ENCODE measurements at regions not wholly inside any gene's neighbourhood (a gene's known extent, or its start where the extent isn't known, plus 50 kb on each side); places are given as distances from the start of the nearest gene placed in this dataset.

GRCh38 chr3:10619989-10620832 is 114.8 kb upstream of the ATP2B2 start:
- no peaks in the 10 kb centered on the region for H3K36me3 ChIP-seq (replicated peaks in 1 of 2; ENCODE audit: control insufficient read depth in 1 of 2, insufficient read depth in 2 of 2, low read length in 2 of 2)
- no peaks in the 10 kb centered on the region for H3K9me3 ChIP-seq (ENCODE audit: low read length)
- POLR2A ChIA-PET = no interaction called here
- H3K4me1 ChIP-seq (ENCODE audit: insufficient read depth, low read length) = no peaks in the 10 kb centered on the region
- no peaks in the 10 kb centered on the region for H3K79me2 ChIP-seq (ENCODE audit: insufficient read depth, low read length)
- in situ Hi-C loops (cut with HindIII; ENCODE audit: extremely low pct_ligation_motif_present, low pct_unique_long_range_greater_than_20kb) (no loop called here), intact Hi-C loops (cut with micrococcal nuclease; ENCODE audit: unreplicated experiment) (no loop called here)
- no TSS peak for BruUV-seq (replicated peaks)
- no peak overlapping the region for H3K9ac ChIP-seq (ENCODE audit: insufficient read depth, low read depth, low read length)
- CTCF ChIA-PET (ENCODE audit: low intra/inter-chr PET ratio, low total read pairs) = no interaction called here
- H3K27me3 ChIP-seq (ENCODE audit: control insufficient read depth in 1 of 2, insufficient read depth in 2 of 2, low read length in 2 of 2) = peaks cover 7 to 24% of the 10 kb centered on the region in 2 experiments
- no peak overlapping the region for H3K27ac ChIP-seq (ENCODE audit: extremely low read length, insufficient read depth, low read length)
- H3K4me3 ChIP-seq (replicated peaks in 1 of 3; ENCODE audit: insufficient read depth in 1 of 3, low read depth in 2 of 3, low read length in 3 of 3) = no peak overlapping the region
- ATAC-seq = no peak
- no peak for DNase-seq (ENCODE audit: low spot score)
- FAIRE-seq = no peak
- no peak overlapping the region for H3K4me2 ChIP-seq (ENCODE audit: low read depth, low read length)
- 15% methylated on average over 9 of the region's 11 CpGs for WGBS (ENCODE audit: low lambda C conversion rate)
- TF ChIP-seq KAT7 (CRISPR knock-in tag; IDR thresholded peaks at IDR 0.05; ENCODE audit: borderline replicate concordance) (no peak), STAG1 (CRISPR knock-in tag; IDR thresholded peaks at IDR 0.05) (peak; percentile 22; the same call in 1 of the 2 replicates), DRAP1 (CRISPR knock-in tag; IDR thresholded peaks at IDR 0.05) (no peak), CAMTA2 (CRISPR knock-in tag; IDR thresholded peaks at IDR 0.05; ENCODE audit: borderline replicate concordance) (no peak), ZNF790 (CRISPR knock-in tag; IDR thresholded peaks at IDR 0.05; ENCODE audit: borderline replicate concordance) (no peak)
- no peaks in the 10 kb centered on the region for H4K20me1 ChIP-seq (ENCODE audit: insufficient read depth, low read length)
- no peak overlapping the region for H2AFZ ChIP-seq (ENCODE audit: low read length)

DNA sequence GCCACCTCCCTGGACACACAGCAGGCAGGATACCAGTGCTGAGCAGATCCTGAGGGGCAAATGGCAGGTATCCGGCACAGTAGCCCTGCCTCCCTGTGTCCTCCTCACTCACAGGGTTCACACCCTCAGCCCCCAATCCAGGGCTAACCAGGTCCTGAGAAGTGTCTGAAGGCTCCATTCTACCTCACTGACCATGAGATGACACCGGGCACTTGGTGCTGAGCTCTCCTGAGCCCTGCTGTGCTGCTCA is 115.4 kb upstream of the ATP2B2 start:
- no peaks in the 10 kb centered on the region for H3K36me3 ChIP-seq (replicated peaks in 1 of 2; ENCODE audit: control insufficient read depth in 1 of 2, insufficient read depth in 2 of 2, low read length in 2 of 2)
- H3K27ac ChIP-seq (ENCODE audit: extremely low read length, insufficient read depth, low read length) = no peak overlapping the region
- ChIA-PET CTCF (ENCODE audit: low intra/inter-chr PET ratio, low total read pairs) (no interaction called here), POLR2A (no interaction called here)
- no peak for ATAC-seq
- H3K4me2 ChIP-seq (ENCODE audit: low read depth, low read length) = no peak overlapping the region
- H3K9me3 ChIP-seq (ENCODE audit: low read length) = no peaks in the 10 kb centered on the region
- intact Hi-C loops (cut with micrococcal nuclease; ENCODE audit: unreplicated experiment) (no loop called here), in situ Hi-C loops (cut with HindIII; ENCODE audit: extremely low pct_ligation_motif_present, low pct_unique_long_range_greater_than_20kb) (no loop called here)
- no peak overlapping the region for H2AFZ ChIP-seq (ENCODE audit: low read length)
- no peak overlapping the region for H3K9ac ChIP-seq (ENCODE audit: insufficient read depth, low read depth, low read length)
- H4K20me1 ChIP-seq (ENCODE audit: insufficient read depth, low read length) = no peaks in the 10 kb centered on the region
- peaks cover 7 to 24% of the 10 kb centered on the region in 2 experiments for H3K27me3 ChIP-seq (ENCODE audit: control insufficient read depth in 1 of 2, insufficient read depth in 2 of 2, low read length in 2 of 2)
- H3K4me1 ChIP-seq (ENCODE audit: insufficient read depth, low read length) = no peaks in the 10 kb centered on the region
- WGBS (ENCODE audit: low lambda C conversion rate) = 0% methylated on average over 1 of the region's 2 CpGs
- BruUV-seq (replicated peaks) = no TSS peak
- H3K79me2 ChIP-seq (ENCODE audit: insufficient read depth, low read length) = no peaks in the 10 kb centered on the region
- H3K4me3 ChIP-seq (replicated peaks in 1 of 3; ENCODE audit: insufficient read depth in 1 of 3, low read depth in 2 of 3, low read length in 3 of 3) = no peak overlapping the region
- no peak for FAIRE-seq
- no peak for DNase-seq (ENCODE audit: low spot score)
- TF ChIP-seq ZNF343 (CRISPR knock-in tag; IDR thresholded peaks at IDR 0.05) = no peak
- TF ChIP-seq ZNF773 (CRISPR knock-in tag; IDR thresholded peaks at IDR 0.05; ENCODE audit: borderline replicate concordance) = no peak
- TF ChIP-seq ZFP41 (CRISPR knock-in tag; IDR thresholded peaks at IDR 0.05; ENCODE audit: borderline replicate concordance) = no peak
- TF ChIP-seq ZNF207 (IDR thresholded peaks at IDR 0.05; ENCODE audit: borderline replicate concordance) = no peak
- TF ChIP-seq ZNF512 (CRISPR knock-in tag; IDR thresholded peaks at IDR 0.05) = no peak
- TF ChIP-seq ZNF83 (CRISPR knock-in tag; IDR thresholded peaks at IDR 0.05; ENCODE audit: borderline replicate concordance) = no peak
- no peak for TF ChIP-seq E2F2 (CRISPR knock-in tag; IDR thresholded peaks at IDR 0.05; ENCODE audit: borderline replicate concordance)
- TF ChIP-seq ZNF292 (CRISPR knock-in tag; IDR thresholded peaks at IDR 0.05; ENCODE audit: borderline replicate concordance, low read depth) = no peak
- TF ChIP-seq KAT2B (IDR thresholded peaks at IDR 0.05; ENCODE audit: borderline replicate concordance, low read depth, low read length) = no peak

All from HepG2 (cell line).